Natural killer cell (primary cell): ENCODE measurements at regions not wholly inside any gene's neighbourhood (a gene's known extent, or its start where the extent isn't known, plus 50 kb on each side); places are given as distances from the start of the nearest gene placed in this dataset.

Source experiments
- ATAC-seq, 3 donors: fragments of 150-1000 bp in 2 of 3; fragments of 200-7000 bp in 1 of 3; cut with Tn5 transposase; 1 replicate in 1 of 3; 2 replicates in 2 of 3; pipeline ENCODE4 v1.10.0; 2021; ENCODE audit warnings: mild to moderate bottlenecking in 2 of 3, moderate library complexity in 2 of 3
- DNase-seq, 2 donors: peaks; one replicate each; pipeline versions ENCODE4 v3.0.0 to v3.0.0-alpha.2; 2013 to 2021; ENCODE audit warnings: mixed read lengths in 1 of 2
- H3K27ac ChIP-seq: one replicate; pipeline ENCODE4 v1.5.1; 2013; ENCODE audit warnings: mild to moderate bottlenecking, low read length
- H3K27me3 ChIP-seq: one replicate; pipeline ENCODE4 v1.6.1; 2013; ENCODE audit warnings: low read length; ENCODE audit not compliant: control insufficient read depth, insufficient read depth
- H3K36me3 ChIP-seq: one replicate; pipeline ENCODE4 v1.6.1; 2013; ENCODE audit warnings: low read length; ENCODE audit not compliant: control insufficient read depth, insufficient read depth
- H3K4me1 ChIP-seq: one replicate; pipeline ENCODE4 v1.6.1; 2013; ENCODE audit warnings: low read length; ENCODE audit not compliant: control insufficient read depth, insufficient read depth
- H3K4me3 ChIP-seq: one replicate; pipeline ENCODE4 v1.5.1; 2013; ENCODE audit warnings: low read length
- H3K9me3 ChIP-seq: one replicate; pipeline ENCODE4 v1.6.1; 2013; ENCODE audit warnings: low read length; ENCODE audit not compliant: control insufficient read depth, insufficient read depth
- H3K27ac Mint-ChIP-seq, 2 donors: one replicate each; pipeline ENCODE4 v1.8.0; 2022; ENCODE audit warnings: mild to moderate bottlenecking in 2 of 2, mixed read lengths in 2 of 2, moderate library complexity in 1 of 2
- H3K27me3 Mint-ChIP-seq, 2 donors: one replicate each; pipeline ENCODE4 v1.8.0; 2022; ENCODE audit warnings: low read depth in 2 of 2, mixed read lengths in 2 of 2
- H3K36me3 Mint-ChIP-seq: one replicate; pipeline ENCODE4 v1.8.0; 2022; ENCODE audit warnings: mixed read lengths
- H3K4me1 Mint-ChIP-seq, 2 donors: one replicate each; pipeline ENCODE4 v1.8.0; 2022; ENCODE audit warnings: mixed read lengths in 2 of 2
- H3K4me3 Mint-ChIP-seq: one replicate; pipeline ENCODE4 v1.8.0; 2022; ENCODE audit warnings: mild to moderate bottlenecking, moderate library complexity, mixed read lengths
- H3K9me3 Mint-ChIP-seq, 2 donors: one replicate each; pipeline ENCODE4 v1.8.0; 2022; ENCODE audit warnings: mixed read lengths in 2 of 2
- WGBS: methylation state at CpG from one replicate; pipeline ENCODE4 v1.1.7; 2013; ENCODE audit warnings: missing lambda C conversion rate; ENCODE audit not compliant: insufficient coverage; 5-methylcytosine and 5-hydroxymethylcytosine counted together
- intact Hi-C: fragments of 100-400 bp; cut with micrococcal nuclease; formaldehyde crosslinking; loops from one replicate; pipeline ENCODE4 v1.14.2; 2022
- TF ChIP-seq, protein P1 (sequence below): fragments of 200-600 bp; IDR thresholded peaks from one replicate; pipeline ENCODE4 v1.8.0; 2022; ENCODE audit warnings: antibody characterized with exemption

- DNase-seq (peak in 1 of 2 donors; percentile 59), ATAC-seq (peak; percentile 60 to 76 (median 65))
- H3K36me3 Mint-ChIP-seq: no peaks in the 10 kb centered on the region
- H3K9me3 Mint-ChIP-seq: no peaks in the 10 kb centered on the region
- peaks cover 31 to 61% of the 10 kb centered on the region in 2 donors for H3K27me3 Mint-ChIP-seq
- Histone ChIP-seq H3K4me1 (peaks cover 6% of the 10 kb centered on the region), H3K27me3 (no peaks in the 10 kb centered on the region), H3K9me3 (no peaks in the 10 kb centered on the region), H3K4me3 (no peak overlapping the region), H3K36me3 (no peaks in the 10 kb centered on the region), H3K27ac (no peak overlapping the region)
- no peak overlapping the region for H3K27ac Mint-ChIP-seq
- intact Hi-C loops: loop anchor here (5.0 kb wide), 2 partner anchors 327 to 407 kb away; no protein-coding TSS in a partner anchor
- peaks cover 0 to 15% of the 10 kb centered on the region in 2 donors for H3K4me1 Mint-ChIP-seq
- TF ChIP-seq, protein P1, sequence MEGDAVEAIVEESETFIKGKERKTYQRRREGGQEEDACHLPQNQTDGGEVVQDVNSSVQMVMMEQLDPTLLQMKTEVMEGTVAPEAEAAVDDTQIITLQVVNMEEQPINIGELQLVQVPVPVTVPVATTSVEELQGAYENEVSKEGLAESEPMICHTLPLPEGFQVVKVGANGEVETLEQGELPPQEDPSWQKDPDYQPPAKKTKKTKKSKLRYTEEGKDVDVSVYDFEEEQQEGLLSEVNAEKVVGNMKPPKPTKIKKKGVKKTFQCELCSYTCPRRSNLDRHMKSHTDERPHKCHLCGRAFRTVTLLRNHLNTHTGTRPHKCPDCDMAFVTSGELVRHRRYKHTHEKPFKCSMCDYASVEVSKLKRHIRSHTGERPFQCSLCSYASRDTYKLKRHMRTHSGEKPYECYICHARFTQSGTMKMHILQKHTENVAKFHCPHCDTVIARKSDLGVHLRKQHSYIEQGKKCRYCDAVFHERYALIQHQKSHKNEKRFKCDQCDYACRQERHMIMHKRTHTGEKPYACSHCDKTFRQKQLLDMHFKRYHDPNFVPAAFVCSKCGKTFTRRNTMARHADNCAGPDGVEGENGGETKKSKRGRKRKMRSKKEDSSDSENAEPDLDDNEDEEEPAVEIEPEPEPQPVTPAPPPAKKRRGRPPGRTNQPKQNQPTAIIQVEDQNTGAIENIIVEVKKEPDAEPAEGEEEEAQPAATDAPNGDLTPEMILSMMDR: peak; percentile 38
- H3K4me3 Mint-ChIP-seq: no peak overlapping the region
- 22% methylated on average over 12 of the region's 13 CpGs for WGBS
Measured at GRCh38 chr10:114879541-114880158, 58.1 kb downstream of the FHIP2A start.

GRCh38 chr10:114881417-114881816, 56.6 kb upstream of the TRUB1 start:
- WGBS: 92% methylated on average over 3 of the region's 3 CpGs
- H3K4me1 Mint-ChIP-seq: peaks cover 0 to 8% of the 10 kb centered on the region in 2 donors
- no peaks in the 10 kb centered on the region for H3K9me3 Mint-ChIP-seq
- no peak overlapping the region for H3K4me3 Mint-ChIP-seq
- H3K27ac Mint-ChIP-seq: no peak overlapping the region
- H3K27me3 Mint-ChIP-seq: peaks cover 16 to 43% of the 10 kb centered on the region in 2 donors
- intact Hi-C loops: no loop called here
- DNase-seq (no peak), ATAC-seq (no peak)
- TF ChIP-seq, protein P1: no peak
- Histone ChIP-seq H3K4me3 (no peak overlapping the region), H3K27ac (no peak overlapping the region), H3K27me3 (no peaks in the 10 kb centered on the region), H3K9me3 (no peaks in the 10 kb centered on the region), H3K4me1 (no peaks in the 10 kb centered on the region), H3K36me3 (no peaks in the 10 kb centered on the region)
- H3K36me3 Mint-ChIP-seq: no peaks in the 10 kb centered on the region

DNA sequence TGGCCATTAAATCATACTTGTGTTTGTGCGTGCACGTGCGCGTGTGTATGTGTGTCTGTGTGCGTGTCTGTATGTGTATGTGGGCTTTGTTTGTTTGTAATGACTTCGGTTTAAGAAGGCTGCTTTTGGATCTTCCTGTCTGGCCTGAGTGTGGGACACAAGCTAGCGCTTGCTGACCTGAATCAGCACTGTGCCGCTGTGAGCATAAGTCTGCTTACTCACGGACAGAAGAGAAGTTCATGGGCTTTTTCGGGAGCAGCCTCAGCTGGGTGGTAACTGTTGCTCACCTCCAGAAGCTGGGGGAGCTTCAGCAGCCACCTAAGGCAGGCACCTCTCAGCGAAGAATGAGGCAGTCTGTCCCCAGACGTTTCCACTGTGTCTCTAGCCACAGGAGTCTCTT, 56.1 kb upstream of the TRUB1 start:
- intact Hi-C loops: no loop called here
- no peak overlapping the region for H3K4me3 ChIP-seq
- Mint-ChIP-seq H3K36me3 (no peaks in the 10 kb centered on the region), H3K27me3 (peaks cover 13 to 38% of the 10 kb centered on the region in 2 donors), H3K9me3 (no peaks in the 10 kb centered on the region), H3K4me3 (no peak overlapping the region), H3K4me1 (peaks cover 0 to 8% of the 10 kb centered on the region in 2 donors), H3K27ac (no peak overlapping the region)
- no peaks in the 10 kb centered on the region for H3K4me1 ChIP-seq
- no peaks in the 10 kb centered on the region for H3K27me3 ChIP-seq
- no peaks in the 10 kb centered on the region for H3K9me3 ChIP-seq
- DNase-seq (no peak), ATAC-seq (no peak)
- no peaks in the 10 kb centered on the region for H3K36me3 ChIP-seq
- no peak overlapping the region for H3K27ac ChIP-seq
- TF ChIP-seq, protein P1: no peak
- 85% methylated on average over 12 of the region's 12 CpGs for WGBS

- no peak for DNase-seq
- TF ChIP-seq, protein P1: no peak
- ATAC-seq: no peak
- H3K27me3 ChIP-seq: no peaks in the 10 kb centered on the region
- no peak overlapping the region for H3K27ac ChIP-seq
- Mint-ChIP-seq H3K27ac (no peak overlapping the region), H3K27me3 (peaks cover 10 to 18% of the 10 kb centered on the region in 2 donors), H3K4me3 (no peak overlapping the region), H3K4me1 (no peaks in the 10 kb centered on the region), H3K36me3 (no peaks in the 10 kb centered on the region), H3K9me3 (no peaks in the 10 kb centered on the region)
- H3K36me3 ChIP-seq: no peaks in the 10 kb centered on the region
- H3K9me3 ChIP-seq: no peaks in the 10 kb centered on the region
- H3K4me1 ChIP-seq: no peaks in the 10 kb centered on the region
- 70% methylated on average over 2 of the region's 2 CpGs for WGBS
- no peak overlapping the region for H3K4me3 ChIP-seq
- intact Hi-C loops: no loop called here
Measured at GRCh38 chr10:114885443-114885842, 52.6 kb upstream of the TRUB1 start.
